ENCODE measurements at regions not wholly inside any gene's neighbourhood (a gene's known extent, or its start where the extent isn't known, plus 50 kb on each side); places are given as distances from the start of the nearest gene placed in this dataset.

DNA sequence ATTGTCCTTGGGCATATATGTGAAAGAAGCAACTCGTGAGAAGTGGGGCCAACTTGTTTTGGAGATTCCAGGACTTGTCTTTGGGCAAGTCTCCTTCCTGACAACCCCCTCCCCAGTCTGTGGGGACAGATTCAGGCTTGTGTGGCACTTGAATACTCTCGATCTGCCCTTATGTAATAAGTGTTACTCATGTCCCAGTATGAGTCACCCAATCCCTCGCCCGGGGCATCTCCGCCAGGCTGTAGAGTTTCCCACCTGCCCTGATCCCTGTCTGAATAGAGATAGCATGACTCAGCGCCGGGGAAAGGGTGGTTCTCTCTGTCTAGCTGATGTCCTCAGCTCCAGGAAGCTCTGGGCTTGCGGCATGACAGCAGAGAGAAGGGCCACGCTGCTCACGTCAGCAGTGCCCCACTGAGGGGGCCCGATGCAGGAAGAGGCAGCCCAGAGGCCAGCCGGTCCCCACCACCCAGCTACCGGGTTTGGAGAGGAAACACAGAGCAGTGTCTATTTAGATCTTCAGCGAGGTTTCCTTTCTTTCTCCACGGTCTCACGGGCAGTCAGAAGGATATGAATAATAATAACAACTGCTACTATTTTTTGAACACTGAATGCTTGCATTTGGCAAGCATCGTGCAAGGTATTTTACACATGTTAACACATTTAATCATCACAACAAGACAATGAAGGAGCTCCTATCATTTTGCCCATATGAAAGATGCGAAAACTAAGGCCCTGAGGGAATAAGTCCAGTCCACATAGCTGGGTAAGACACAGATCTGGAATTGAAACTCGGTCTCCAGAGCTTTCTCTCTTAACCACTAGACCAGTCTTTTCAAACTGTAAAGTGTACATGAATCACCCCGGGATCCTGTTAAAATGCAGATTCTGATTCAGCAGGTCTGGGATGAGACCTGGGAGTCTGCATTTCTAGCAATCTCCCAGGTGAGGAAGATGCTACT is 426.7 kb upstream of the MAF start:
- no peaks in the 10 kb centered on the region for H3K36me3 ChIP-seq (ENCODE audit: control insufficient read depth, insufficient read depth, low read length)
- CTCF ChIA-PET = no interaction called here
- no peak overlapping the region for H3K4me3 ChIP-seq (ENCODE audit: low read depth, low read length)
- peak; percentile 32 for DNase-seq (ENCODE audit: low read depth)
- H3K27me3 ChIP-seq (ENCODE audit: control insufficient read depth, insufficient read depth, low read length) = no peaks in the 10 kb centered on the region
- POLR2A ChIA-PET = no interaction called here
- TF ChIP-seq, protein P1, sequence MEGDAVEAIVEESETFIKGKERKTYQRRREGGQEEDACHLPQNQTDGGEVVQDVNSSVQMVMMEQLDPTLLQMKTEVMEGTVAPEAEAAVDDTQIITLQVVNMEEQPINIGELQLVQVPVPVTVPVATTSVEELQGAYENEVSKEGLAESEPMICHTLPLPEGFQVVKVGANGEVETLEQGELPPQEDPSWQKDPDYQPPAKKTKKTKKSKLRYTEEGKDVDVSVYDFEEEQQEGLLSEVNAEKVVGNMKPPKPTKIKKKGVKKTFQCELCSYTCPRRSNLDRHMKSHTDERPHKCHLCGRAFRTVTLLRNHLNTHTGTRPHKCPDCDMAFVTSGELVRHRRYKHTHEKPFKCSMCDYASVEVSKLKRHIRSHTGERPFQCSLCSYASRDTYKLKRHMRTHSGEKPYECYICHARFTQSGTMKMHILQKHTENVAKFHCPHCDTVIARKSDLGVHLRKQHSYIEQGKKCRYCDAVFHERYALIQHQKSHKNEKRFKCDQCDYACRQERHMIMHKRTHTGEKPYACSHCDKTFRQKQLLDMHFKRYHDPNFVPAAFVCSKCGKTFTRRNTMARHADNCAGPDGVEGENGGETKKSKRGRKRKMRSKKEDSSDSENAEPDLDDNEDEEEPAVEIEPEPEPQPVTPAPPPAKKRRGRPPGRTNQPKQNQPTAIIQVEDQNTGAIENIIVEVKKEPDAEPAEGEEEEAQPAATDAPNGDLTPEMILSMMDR (IDR thresholded peaks at IDR 0.05; ENCODE audit: insufficient read depth, low read depth, low read length) = no peak

DNA sequence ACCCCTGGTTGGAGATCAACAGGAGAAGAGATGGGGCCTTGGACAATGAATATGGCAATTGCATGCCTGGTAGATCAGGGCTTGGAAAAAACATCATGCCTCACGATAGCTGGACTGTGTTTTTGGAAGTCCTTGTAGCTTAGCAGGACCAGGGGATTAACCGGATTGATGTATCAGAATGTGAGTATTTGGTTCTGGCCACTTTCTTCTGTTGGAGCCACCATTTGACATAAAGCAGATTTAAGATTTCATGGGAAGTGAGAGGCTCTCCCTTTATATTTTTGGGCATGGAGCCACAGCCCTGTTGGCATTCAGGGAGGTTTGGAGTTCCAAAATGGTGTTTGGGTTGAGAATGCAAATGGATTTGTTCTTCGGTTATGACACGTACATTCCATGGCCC is 424.7 kb upstream of the MAF start:
- H3K4me3 ChIP-seq (ENCODE audit: low read depth, low read length) = no peak overlapping the region
- H3K27me3 ChIP-seq (ENCODE audit: control insufficient read depth, insufficient read depth, low read length) = no peaks in the 10 kb centered on the region
- no peaks in the 10 kb centered on the region for H3K36me3 ChIP-seq (ENCODE audit: control insufficient read depth, insufficient read depth, low read length)
- TF ChIP-seq, protein P1 (IDR thresholded peaks at IDR 0.05; ENCODE audit: insufficient read depth, low read depth, low read length) = no peak
- no peak for DNase-seq (ENCODE audit: low read depth)
- POLR2A ChIA-PET = no interaction called here
- CTCF ChIA-PET = no interaction called here

DNA sequence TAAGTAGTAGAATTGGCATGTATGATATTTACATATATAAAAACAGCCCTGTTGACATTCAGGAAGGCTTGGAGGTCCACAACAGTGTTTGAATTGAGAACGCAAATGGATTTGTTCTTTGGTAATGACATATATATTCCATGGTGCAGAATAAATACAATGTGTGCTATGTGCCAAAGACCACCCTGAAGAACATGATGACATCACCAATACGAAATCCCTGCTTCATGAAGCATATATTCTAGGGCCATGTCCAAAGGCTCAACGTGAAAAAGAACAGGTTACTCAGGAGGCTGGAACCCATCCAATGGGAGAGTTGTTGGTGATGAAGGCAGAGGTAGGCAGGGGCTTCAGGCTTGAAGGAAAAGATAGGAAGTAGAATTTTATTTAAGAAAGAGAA is 423.9 kb upstream of the MAF start:
- no peaks in the 10 kb centered on the region for H3K27me3 ChIP-seq (ENCODE audit: control insufficient read depth, insufficient read depth, low read length)
- H3K36me3 ChIP-seq (ENCODE audit: control insufficient read depth, insufficient read depth, low read length) = no peaks in the 10 kb centered on the region
- no peak overlapping the region for H3K4me3 ChIP-seq (ENCODE audit: low read depth, low read length)
- TF ChIP-seq, protein P1 (IDR thresholded peaks at IDR 0.05; ENCODE audit: insufficient read depth, low read depth, low read length) = no peak
- ChIA-PET POLR2A (no interaction called here), CTCF (no interaction called here)
- DNase-seq (ENCODE audit: low read depth) = no peak

DNA sequence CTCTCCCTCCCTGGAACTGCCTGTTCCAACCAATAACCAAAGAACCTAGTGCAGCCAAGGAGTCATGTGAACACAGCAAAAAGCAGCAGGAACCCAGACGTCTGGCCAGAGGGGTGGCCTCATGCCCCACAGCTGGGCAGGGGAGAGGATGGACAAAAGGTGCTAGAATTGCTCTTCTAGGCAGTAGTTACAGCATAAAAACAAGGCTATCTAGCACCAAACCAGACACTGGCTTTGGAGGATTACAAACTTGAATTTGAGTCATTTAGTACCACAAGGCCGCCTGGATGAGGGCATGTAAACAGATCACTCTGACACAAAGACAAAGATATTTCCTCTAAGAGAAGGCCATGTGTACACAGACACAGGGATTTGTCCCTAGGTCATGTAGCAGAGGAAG is 423.3 kb upstream of the MAF start:
- POLR2A ChIA-PET = no interaction called here
- CTCF ChIA-PET = no interaction called here
- H3K36me3 ChIP-seq (ENCODE audit: control insufficient read depth, insufficient read depth, low read length) = no peaks in the 10 kb centered on the region
- TF ChIP-seq, protein P1 (IDR thresholded peaks at IDR 0.05; ENCODE audit: insufficient read depth, low read depth, low read length) = no peak
- no peaks in the 10 kb centered on the region for H3K27me3 ChIP-seq (ENCODE audit: control insufficient read depth, insufficient read depth, low read length)
- no peak overlapping the region for H3K4me3 ChIP-seq (ENCODE audit: low read depth, low read length)
- DNase-seq (ENCODE audit: low read depth) = no peak

DNA sequence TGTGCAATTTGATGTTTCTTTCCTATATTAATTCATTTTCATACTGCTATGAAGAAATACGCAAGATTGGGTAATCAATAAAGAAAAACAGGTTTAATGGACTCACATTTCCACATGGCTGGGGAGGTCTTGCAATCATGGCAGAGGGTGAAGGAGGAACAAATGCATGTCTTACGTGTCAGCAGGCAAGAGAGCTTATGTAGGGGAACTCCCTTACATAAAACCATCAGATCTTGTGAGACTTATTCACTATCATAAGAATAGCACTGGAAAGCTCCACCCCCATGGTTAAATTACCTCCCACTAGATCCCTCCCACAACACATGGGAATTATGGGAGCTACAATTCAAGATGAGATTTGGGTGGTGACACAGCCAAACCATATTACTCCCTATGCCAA is 418.9 kb upstream of the MAF start:
- POLR2A ChIA-PET = no interaction called here
- Histone ChIP-seq H3K4me3 (ENCODE audit: low read depth, low read length) (no peak overlapping the region), H3K36me3 (ENCODE audit: control insufficient read depth, insufficient read depth, low read length) (no peaks in the 10 kb centered on the region), H3K27me3 (ENCODE audit: control insufficient read depth, insufficient read depth, low read length) (no peaks in the 10 kb centered on the region)
- TF ChIP-seq, protein P1 (IDR thresholded peaks at IDR 0.05; ENCODE audit: insufficient read depth, low read depth, low read length) = no peak
- CTCF ChIA-PET = interaction anchor here (0.9 to 1.1 kb wide), 2 partner anchors 10 to 12 kb away, joined by 3 read pairs; no protein-coding TSS in a partner anchor
- DNase-seq (ENCODE audit: low read depth) = no peak

Measured in BJ (cell line).